ENCODE measurements at regions not wholly inside any gene's neighbourhood (a gene's known extent, or its start where the extent isn't known, plus 50 kb on each side); places are given as distances from the start of the nearest gene placed in this dataset.

GRCh38 chr1:185656663-185657062 is 77.5 kb upstream of the HMCN1 start:
- no peak for ATAC-seq
- no peak for TF ChIP-seq SNAI2 (CRISPR knock-in tag; IDR thresholded peaks at IDR 0.05)
- no peak for TF ChIP-seq OSR1 (CRISPR knock-in tag; IDR thresholded peaks at IDR 0.05)
- TF ChIP-seq PPARA (CRISPR knock-in tag; IDR thresholded peaks at IDR 0.05; ENCODE audit: borderline replicate concordance), result no peak
- no peak for TF ChIP-seq ARNTL (CRISPR knock-in tag; IDR thresholded peaks at IDR 0.05; ENCODE audit: borderline replicate concordance, low read depth)
- TF ChIP-seq ZNF8 (CRISPR knock-in tag; IDR thresholded peaks at IDR 0.05), result no peak
- TF ChIP-seq ZFP3 (CRISPR knock-in tag; IDR thresholded peaks at IDR 0.05), result no peak
- no peak for TF ChIP-seq BACH2 (CRISPR knock-in tag; IDR thresholded peaks at IDR 0.05; ENCODE audit: borderline replicate concordance)
- no peak for TF ChIP-seq ZNF565 (CRISPR knock-in tag; conservative IDR thresholded peaks at IDR 0.05; ENCODE audit: low read depth)
- TF ChIP-seq RARB (CRISPR knock-in tag; IDR thresholded peaks at IDR 0.05), result no peak
- no peak for TF ChIP-seq ZFP30 (CRISPR knock-in tag; IDR thresholded peaks at IDR 0.05)
- no peak for TF ChIP-seq ISL1 (CRISPR knock-in tag; IDR thresholded peaks at IDR 0.05)
- no peak for TF ChIP-seq TCF4 (CRISPR knock-in tag; IDR thresholded peaks at IDR 0.05; ENCODE audit: borderline replicate concordance)
- no peak for TF ChIP-seq ESRRG (CRISPR knock-in tag; IDR thresholded peaks at IDR 0.05)
- TF ChIP-seq, protein P1, sequence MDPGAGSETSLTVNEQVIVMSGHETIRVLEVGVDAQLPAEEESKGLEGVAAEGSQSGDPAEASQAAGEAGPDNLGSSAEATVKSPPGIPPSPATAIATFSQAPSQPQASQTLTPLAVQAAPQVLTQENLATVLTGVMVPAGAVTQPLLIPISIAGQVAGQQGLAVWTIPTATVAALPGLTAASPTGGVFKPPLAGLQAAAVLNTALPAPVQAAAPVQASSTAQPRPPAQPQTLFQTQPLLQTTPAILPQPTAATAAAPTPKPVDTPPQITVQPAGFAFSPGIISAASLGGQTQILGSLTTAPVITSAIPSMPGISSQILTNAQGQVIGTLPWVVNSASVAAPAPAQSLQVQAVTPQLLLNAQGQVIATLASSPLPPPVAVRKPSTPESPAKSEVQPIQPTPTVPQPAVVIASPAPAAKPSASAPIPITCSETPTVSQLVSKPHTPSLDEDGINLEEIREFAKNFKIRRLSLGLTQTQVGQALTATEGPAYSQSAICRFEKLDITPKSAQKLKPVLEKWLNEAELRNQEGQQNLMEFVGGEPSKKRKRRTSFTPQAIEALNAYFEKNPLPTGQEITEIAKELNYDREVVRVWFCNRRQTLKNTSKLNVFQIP (CRISPR knock-in tag; IDR thresholded peaks at IDR 0.05; ENCODE audit: borderline replicate concordance, low read depth), result no peak
- TF ChIP-seq GLIS3 (CRISPR knock-in tag; IDR thresholded peaks at IDR 0.05), result no peak
- TF ChIP-seq CSDC2 (CRISPR knock-in tag; IDR thresholded peaks at IDR 0.05), result no peak
- TF ChIP-seq PATZ1 (CRISPR knock-in tag; IDR thresholded peaks at IDR 0.05; ENCODE audit: borderline replicate concordance), result no peak
- TF ChIP-seq, protein P2, sequence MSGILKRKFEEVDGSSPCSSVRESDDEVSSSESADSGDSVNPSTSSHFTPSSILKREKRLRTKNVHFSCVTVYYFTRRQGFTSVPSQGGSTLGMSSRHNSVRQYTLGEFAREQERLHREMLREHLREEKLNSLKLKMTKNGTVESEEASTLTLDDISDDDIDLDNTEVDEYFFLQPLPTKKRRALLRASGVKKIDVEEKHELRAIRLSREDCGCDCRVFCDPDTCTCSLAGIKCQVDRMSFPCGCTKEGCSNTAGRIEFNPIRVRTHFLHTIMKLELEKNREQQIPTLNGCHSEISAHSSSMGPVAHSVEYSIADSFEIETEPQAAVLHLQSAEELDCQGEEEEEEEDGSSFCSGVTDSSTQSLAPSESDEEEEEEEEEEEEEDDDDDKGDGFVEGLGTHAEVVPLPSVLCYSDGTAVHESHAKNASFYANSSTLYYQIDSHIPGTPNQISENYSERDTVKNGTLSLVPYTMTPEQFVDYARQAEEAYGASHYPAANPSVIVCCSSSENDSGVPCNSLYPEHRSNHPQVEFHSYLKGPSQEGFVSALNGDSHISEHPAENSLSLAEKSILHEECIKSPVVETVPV (CRISPR knock-in tag; IDR thresholded peaks at IDR 0.05), result no peak
- TF ChIP-seq TSHZ2 (CRISPR knock-in tag; IDR thresholded peaks at IDR 0.05), result no peak

GRCh38 chr1:185654952-185655314 is 79.3 kb upstream of the HMCN1 start:
- ATAC-seq, result no peak
- TF ChIP-seq SNAI2 (CRISPR knock-in tag; IDR thresholded peaks at IDR 0.05) (no peak), TOX (CRISPR knock-in tag; IDR thresholded peaks at IDR 0.05; ENCODE audit: borderline replicate concordance) (no peak), ISL1 (CRISPR knock-in tag; IDR thresholded peaks at IDR 0.05) (no peak), TSHZ2 (CRISPR knock-in tag; IDR thresholded peaks at IDR 0.05) (no peak), TCF4 (CRISPR knock-in tag; IDR thresholded peaks at IDR 0.05; ENCODE audit: borderline replicate concordance) (no peak), PPARA (CRISPR knock-in tag; IDR thresholded peaks at IDR 0.05; ENCODE audit: borderline replicate concordance) (no peak), ARNTL (CRISPR knock-in tag; IDR thresholded peaks at IDR 0.05; ENCODE audit: borderline replicate concordance, low read depth) (no peak), BACH2 (CRISPR knock-in tag; IDR thresholded peaks at IDR 0.05; ENCODE audit: borderline replicate concordance) (no peak)
- TF ChIP-seq, protein P1 (CRISPR knock-in tag; IDR thresholded peaks at IDR 0.05; ENCODE audit: borderline replicate concordance, low read depth), result no peak

Data from SK-N-SH treated with all-trans-retinoic acid at 6 μM for 48 hours (cell line).